Esophagus muscularis mucosa (tissue), 4 donors: ENCODE measurements at regions not wholly inside any gene's neighbourhood (a gene's known extent, or its start where the extent isn't known, plus 50 kb on each side); places are given as distances from the start of the nearest gene placed in this dataset.
A peak's percentile ranks its signal among the peaks of the same experiment; 100 is the strongest.

ENCODE experiments used
- DNase-seq: peaks from one replicate; pipeline ENCODE4 v3.0.0-alpha.2; 2017; ENCODE audit errors: extremely low spot score
- H3K27ac ChIP-seq, 4 donors: fragments of 200-600 bp; sonication (generic); replicated peaks in 1 of 4; 1 replicate in 3 of 4; 2 replicates in 1 of 4; pipeline ENCODE4 v1.5.1; 2016 to 2019; ENCODE audit warnings: mild to moderate bottlenecking in 1 of 4
- H3K27me3 ChIP-seq, 4 donors: fragments of 200-600 bp; sonication (generic); one replicate each; pipeline versions ENCODE4 v1.5.1 to v1.6.0; 2016 to 2019
- H3K36me3 ChIP-seq, 4 donors: fragments of 200-600 bp; sonication (generic); one replicate each; pipeline ENCODE4 v1.5.1; 2016 to 2019
- H3K4me1 ChIP-seq, 4 donors: fragments of 200-600 bp; sonication (generic); one replicate each; pipeline ENCODE4 v1.5.1; 2016 to 2019
- H3K4me3 ChIP-seq, 4 donors: fragments of 200-600 bp; sonication (generic); 1 replicate in 2 of 4; 2 replicates in 2 of 4; pipeline ENCODE4 v1.5.1; 2016 to 2019; ENCODE audit warnings: mild to moderate bottlenecking in 4 of 4, moderate library complexity in 1 of 4
- H3K9me3 ChIP-seq, 4 donors: fragments of 200-600 bp; sonication (generic); 1 replicate in 3 of 4; 2 replicates in 1 of 4; pipeline ENCODE4 v1.5.1; 2016 to 2019
- EP300 ChIP-seq: sonication (generic); formaldehyde crosslinking; IDR thresholded peaks from one replicate; pipeline ENCODE4 v1.6.1; 2017; ENCODE audit warnings: antibody characterized with exemption
- POLR2A ChIP-seq: fragments of 450-650 bp; IDR thresholded peaks from one replicate; pipeline ENCODE4 v1.6.1; 2017; ENCODE audit warnings: antibody characterized with exemption, moderate library complexity, mild to moderate bottlenecking, low read depth
- POLR2AphosphoS5 ChIP-seq, 2 donors: sonication (generic); formaldehyde crosslinking; IDR thresholded peaks; one replicate each; pipeline ENCODE4 v1.6.1; 2017; ENCODE audit warnings: antibody characterized with exemption in 2 of 2
- WGBS: methylation state at CpG from one replicate; pipeline ENCODE4 v1.1.5; 2018; 5-methylcytosine and 5-hydroxymethylcytosine counted together
- intact Hi-C: fragments of 100-400 bp; cut with DNase I; formaldehyde crosslinking; loops from one replicate; pipeline ENCODE4 v1.15.1; 2023
- TF ChIP-seq, protein P1 (sequence below), 3 experiments: fragments of 200-600 bp in 2 of 3; fragments of 450-650 bp in 1 of 3; sonication (generic) in 2 of 3; IDR thresholded peaks; one replicate each; pipeline ENCODE4 v1.5.1; 2017 to 2019; ENCODE audit warnings: antibody characterized with exemption in 3 of 3, mild to moderate bottlenecking in 2 of 3, moderate library complexity in 1 of 3

DNA sequence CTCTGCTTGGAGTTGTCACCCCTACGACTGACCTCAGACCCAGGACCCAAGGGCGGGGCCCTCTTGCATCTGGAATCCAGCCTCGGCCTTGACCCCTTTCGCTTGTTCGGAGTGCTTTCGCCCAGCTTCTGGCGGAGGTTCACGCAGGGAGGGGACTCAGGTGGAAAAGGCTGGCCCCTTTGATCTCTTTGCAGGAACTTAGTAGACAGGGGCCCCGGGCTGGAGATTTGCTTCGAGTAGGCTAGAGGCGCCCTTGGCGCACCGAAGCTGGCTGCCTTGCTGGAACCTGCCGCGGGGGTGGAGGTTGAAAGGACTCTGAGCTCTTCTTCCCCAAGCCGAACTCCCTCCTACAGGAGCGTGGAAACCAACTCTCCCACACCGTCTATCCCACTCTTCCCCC, 255.1 kb downstream of the OTUD1 start:
- peak overlapping the region; percentile 31 to 50 (median 40) for H3K4me3 ChIP-seq
- DNase-seq = no peak
- no peaks in the 10 kb centered on the region for H3K9me3 ChIP-seq
- peaks cover 0 to 45% (median 17%) of the 10 kb centered on the region in 4 donors for H3K27me3 ChIP-seq
- peaks cover 10 to 28% (median 26%) of the 10 kb centered on the region in 4 donors for H3K4me1 ChIP-seq
- no peaks in the 10 kb centered on the region for H3K36me3 ChIP-seq
- WGBS = 0% methylated on average over 8 of the region's 18 CpGs
- no peak overlapping the region for H3K27ac ChIP-seq
- TF ChIP-seq EP300 (no peak), POLR2A (no peak), POLR2AphosphoS5 (IDR thresholded peaks at IDR 0.05) (no peak)
- TF ChIP-seq, protein P1, sequence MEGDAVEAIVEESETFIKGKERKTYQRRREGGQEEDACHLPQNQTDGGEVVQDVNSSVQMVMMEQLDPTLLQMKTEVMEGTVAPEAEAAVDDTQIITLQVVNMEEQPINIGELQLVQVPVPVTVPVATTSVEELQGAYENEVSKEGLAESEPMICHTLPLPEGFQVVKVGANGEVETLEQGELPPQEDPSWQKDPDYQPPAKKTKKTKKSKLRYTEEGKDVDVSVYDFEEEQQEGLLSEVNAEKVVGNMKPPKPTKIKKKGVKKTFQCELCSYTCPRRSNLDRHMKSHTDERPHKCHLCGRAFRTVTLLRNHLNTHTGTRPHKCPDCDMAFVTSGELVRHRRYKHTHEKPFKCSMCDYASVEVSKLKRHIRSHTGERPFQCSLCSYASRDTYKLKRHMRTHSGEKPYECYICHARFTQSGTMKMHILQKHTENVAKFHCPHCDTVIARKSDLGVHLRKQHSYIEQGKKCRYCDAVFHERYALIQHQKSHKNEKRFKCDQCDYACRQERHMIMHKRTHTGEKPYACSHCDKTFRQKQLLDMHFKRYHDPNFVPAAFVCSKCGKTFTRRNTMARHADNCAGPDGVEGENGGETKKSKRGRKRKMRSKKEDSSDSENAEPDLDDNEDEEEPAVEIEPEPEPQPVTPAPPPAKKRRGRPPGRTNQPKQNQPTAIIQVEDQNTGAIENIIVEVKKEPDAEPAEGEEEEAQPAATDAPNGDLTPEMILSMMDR (IDR thresholded peaks at IDR 0.05) = no peak
- intact Hi-C loops = no loop called here

DNA sequence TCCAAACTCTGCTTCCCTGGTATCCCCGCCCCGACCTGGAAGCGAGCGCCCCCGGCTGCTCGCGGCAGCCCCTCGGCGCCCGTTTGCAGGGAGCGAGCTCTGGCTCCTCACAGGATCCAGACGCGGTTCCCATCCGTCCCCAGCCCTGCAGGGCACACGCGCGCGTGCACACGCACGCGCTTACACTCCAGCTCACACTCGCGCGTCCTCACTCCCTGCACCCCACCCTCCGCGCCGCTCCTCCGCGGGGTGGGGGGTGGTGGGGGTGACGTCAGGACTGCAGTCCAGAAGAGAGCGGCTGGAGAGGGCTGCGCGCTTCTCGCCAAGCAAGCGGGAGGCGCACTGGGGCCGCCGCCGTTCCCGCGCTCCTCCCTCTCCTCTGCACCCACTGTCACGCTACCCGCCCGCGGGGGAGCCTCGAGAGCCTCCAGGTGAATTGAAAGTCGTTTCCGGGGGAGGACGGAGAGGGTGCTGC, 255.6 kb downstream of the OTUD1 start:
- H3K9me3 ChIP-seq = no peaks in the 10 kb centered on the region
- H3K27ac ChIP-seq = no peak overlapping the region
- intact Hi-C loops = no loop called here
- no peaks in the 10 kb centered on the region for H3K36me3 ChIP-seq
- peak overlapping the region; percentile 31 to 50 (median 40) for H3K4me3 ChIP-seq
- 0% methylated on average over 4 of the region's 49 CpGs for WGBS
- DNase-seq = no peak
- TF ChIP-seq POLR2AphosphoS5 (IDR thresholded peaks at IDR 0.05) = no peak
- TF ChIP-seq POLR2A = no peak
- no peak for TF ChIP-seq EP300
- H3K4me1 ChIP-seq = peaks cover 10 to 28% (median 26%) of the 10 kb centered on the region in 4 donors
- peaks cover 0 to 49% (median 17%) of the 10 kb centered on the region in 4 donors for H3K27me3 ChIP-seq

DNA sequence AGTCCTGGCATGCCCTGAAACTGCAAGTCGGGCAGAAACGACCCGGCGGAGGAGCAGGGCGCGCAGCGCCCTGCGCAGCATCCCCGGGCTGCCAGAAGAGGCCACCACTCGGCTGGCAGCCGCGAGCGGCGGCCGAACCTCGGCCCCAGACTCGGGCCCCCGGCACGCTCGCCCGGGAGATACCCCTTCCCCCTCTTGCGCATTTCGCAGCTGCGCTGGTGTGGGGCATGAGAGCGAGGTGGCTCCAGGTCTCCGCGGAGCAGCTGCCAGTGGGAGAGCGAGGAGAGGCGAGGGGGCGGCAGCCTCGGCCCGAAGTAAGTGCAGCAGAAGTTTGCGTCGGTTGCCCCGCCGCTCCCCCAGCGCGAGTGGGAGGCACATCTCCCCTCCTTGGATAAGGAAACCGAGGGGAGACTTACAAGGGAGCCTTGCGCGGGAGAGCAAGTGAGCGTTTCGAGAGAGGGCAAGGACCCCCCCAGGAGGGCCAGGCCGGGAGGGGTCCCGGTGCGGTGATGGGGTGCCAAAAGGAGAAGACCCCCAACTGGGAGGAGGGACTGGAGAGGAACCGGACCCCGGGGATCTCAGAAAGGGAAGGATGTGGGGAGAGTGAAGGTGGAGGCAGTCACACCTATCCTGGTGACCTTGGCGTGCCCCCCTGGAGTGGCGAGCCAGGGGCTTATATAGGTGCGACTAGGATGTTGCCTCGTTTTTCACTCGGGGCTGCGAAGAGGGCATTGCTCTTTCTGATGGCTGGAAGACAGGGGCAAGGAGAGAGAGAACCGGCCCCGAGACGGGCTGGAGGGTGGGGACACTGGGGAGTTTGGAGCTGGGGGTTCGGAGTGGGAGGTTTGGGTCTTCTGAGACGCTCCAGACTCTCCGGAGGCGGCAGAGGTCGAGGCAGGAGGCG, 256.3 kb downstream of the OTUD1 start:
- Histone ChIP-seq H3K27ac (no peak overlapping the region), H3K27me3 (peaks cover 0 to 46% (median 17%) of the 10 kb centered on the region in 4 donors), H3K4me1 (peaks cover 10 to 28% (median 26%) of the 10 kb centered on the region in 4 donors), H3K9me3 (no peaks in the 10 kb centered on the region), H3K36me3 (no peaks in the 10 kb centered on the region), H3K4me3 (peak overlapping the region; percentile 31 to 50 (median 40))
- TF ChIP-seq EP300 = no peak
- TF ChIP-seq, protein P1 (IDR thresholded peaks at IDR 0.05) = no peak
- 2% methylated on average over 27 of the region's 63 CpGs for WGBS
- DNase-seq = no peak
- intact Hi-C loops = no loop called here

DNA sequence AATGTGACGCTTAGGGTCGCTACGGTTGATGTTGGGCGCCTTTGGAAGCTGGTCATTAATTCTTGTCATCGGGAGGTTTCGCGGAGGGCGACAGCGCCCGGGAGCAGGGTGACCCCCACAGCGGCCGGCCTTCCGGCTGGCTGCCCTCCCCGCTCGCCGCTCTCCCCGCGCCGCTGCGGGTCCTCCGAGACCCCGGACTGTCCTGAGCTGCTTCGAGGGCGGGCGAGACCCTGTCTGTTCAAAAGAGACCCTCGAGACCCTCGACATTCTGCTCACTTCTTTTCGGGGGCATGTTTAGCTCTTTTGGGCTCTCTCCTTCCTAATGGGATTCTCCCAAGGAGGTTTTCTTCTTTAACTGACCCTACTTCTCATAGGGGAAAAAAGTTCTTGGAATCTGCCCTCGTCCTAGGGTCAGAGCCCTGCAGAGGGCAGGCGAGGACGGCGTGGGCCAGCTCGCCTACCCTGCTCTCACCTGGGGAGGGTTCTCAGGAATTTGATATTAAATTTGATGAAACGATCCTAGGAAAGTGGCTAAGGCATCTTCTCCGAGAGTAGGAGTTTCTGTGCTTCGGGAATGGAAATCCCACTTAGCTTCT, 257.0 kb downstream of the OTUD1 start:
- Histone ChIP-seq H3K4me3 (peak overlapping the region in 2 of 4 donors; percentile 40 to 50), H3K36me3 (no peaks in the 10 kb centered on the region), H3K9me3 (no peaks in the 10 kb centered on the region), H3K27me3 (peaks cover 0 to 46% (median 17%) of the 10 kb centered on the region in 4 donors), H3K4me1 (peaks cover 10 to 28% (median 26%) of the 10 kb centered on the region in 4 donors), H3K27ac (no peak overlapping the region)
- no peak for TF ChIP-seq POLR2AphosphoS5 (IDR thresholded peaks at IDR 0.05)
- TF ChIP-seq, protein P1 (IDR thresholded peaks at IDR 0.05) = no peak
- no peak for TF ChIP-seq EP300
- TF ChIP-seq POLR2A = no peak
- no peak for DNase-seq
- intact Hi-C loops = no loop called here
- WGBS = 12% methylated on average over 26 of the region's 36 CpGs

DNA sequence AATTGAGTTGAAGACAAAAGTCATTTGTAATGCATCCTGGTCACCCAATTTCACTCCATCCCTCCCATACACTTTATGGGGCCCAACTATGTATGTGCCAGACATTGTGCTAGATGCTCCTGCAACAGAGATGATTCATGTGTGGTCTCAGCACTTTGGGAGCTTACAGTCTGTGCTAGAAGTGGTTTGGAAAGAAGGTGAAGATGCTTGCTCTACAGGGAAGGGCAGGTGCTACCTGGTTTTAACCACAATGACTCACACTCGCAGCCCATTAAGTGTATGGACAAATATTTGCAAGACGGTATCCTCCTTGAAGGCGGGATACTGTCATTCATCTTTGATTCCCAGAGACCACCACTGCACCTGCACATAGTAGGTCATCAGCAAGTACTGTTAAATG, 257.6 kb downstream of the OTUD1 start:
- intact Hi-C loops = no loop called here
- H3K4me1 ChIP-seq = peaks cover 10 to 28% (median 26%) of the 10 kb centered on the region in 4 donors
- no peaks in the 10 kb centered on the region for H3K9me3 ChIP-seq
- no peak for DNase-seq
- H3K27me3 ChIP-seq = peaks cover 0 to 48% (median 17%) of the 10 kb centered on the region in 4 donors
- H3K4me3 ChIP-seq = no peak overlapping the region
- 83% methylated on average over 3 of the region's 3 CpGs for WGBS
- no peaks in the 10 kb centered on the region for H3K36me3 ChIP-seq
- H3K27ac ChIP-seq = no peak overlapping the region
- TF ChIP-seq EP300 (no peak), POLR2AphosphoS5 (IDR thresholded peaks at IDR 0.05) (no peak), POLR2A (no peak)
- TF ChIP-seq, protein P1 (IDR thresholded peaks at IDR 0.05) = no peak
